ENCODE measurements at regions not wholly inside any gene's neighbourhood (a gene's known extent, or its start where the extent isn't known, plus 50 kb on each side); places are given as distances from the start of the nearest gene placed in this dataset.
A peak's percentile ranks its signal among the peaks of the same experiment; 100 is the strongest.

GRCh38 chr1:21341517-21342078 lies 51.3 kb upstream of the ECE1 start:
- H3K27me3 ChIP-seq (ENCODE audit: low read length): no peaks in the 10 kb centered on the region
- no peaks in the 10 kb centered on the region for H3K9me3 ChIP-seq (ENCODE audit: low read length)
- DNase-seq: no peak
- CTCF ChIA-PET: no interaction called here
- H4K20me1 ChIP-seq (ENCODE audit: low read length): peaks cover 40% of the 10 kb centered on the region; the same call in 1 of the 2 replicates
- no peaks in the 10 kb centered on the region for H3K36me3 ChIP-seq (ENCODE audit: low read depth, low read length)
- no peaks in the 10 kb centered on the region for H3K9me2 ChIP-seq (replicated peaks; ENCODE audit: low read length)
- H2AFZ ChIP-seq (ENCODE audit: low read length): no peak overlapping the region
- no peak overlapping the region for H3K27ac ChIP-seq (ENCODE audit: low read length)
- no peak overlapping the region for H3K9ac ChIP-seq (ENCODE audit: low read length)
- H3K4me2 ChIP-seq (ENCODE audit: low read length): 0 out of 2 replicates have a peak overlapping the region, but pooled peaks have one; percentile 36
- no peak for TF ChIP-seq CTCF (conservative IDR thresholded peaks at IDR 0.05; ENCODE audit: low read depth, low read length)
- TF ChIP-seq EZH2 (IDR thresholded peaks at IDR 0.05; ENCODE audit: low read length, unreplicated experiment): no peak
- no peak for TF ChIP-seq EZH2phosphoT487 (IDR thresholded peaks at IDR 0.05; ENCODE audit: borderline replicate concordance, low read length)
- no peaks in the 10 kb centered on the region for H3F3A ChIP-seq (ENCODE audit: low read length, unreplicated experiment)
- no TSS peak for BruUV-seq (replicated peaks)
- H3K4me1 ChIP-seq (ENCODE audit: insufficient read depth, low read length): peaks cover 73% of the 10 kb centered on the region
- no peak overlapping the region for H3K4me3 ChIP-seq (ENCODE audit: low read length)
- peaks cover 89% of the 10 kb centered on the region for H3K79me2 ChIP-seq (ENCODE audit: low read length)
- intact Hi-C loops (cut with micrococcal nuclease): no loop called here
- no peak for ATAC-seq
- POLR2A ChIA-PET (ENCODE audit: unreplicated experiment): no interaction called here

GRCh38 chr1:21341022-21341421 lies 50.8 kb upstream of the ECE1 start:
- peaks cover 72% of the 10 kb centered on the region for H3K4me1 ChIP-seq (ENCODE audit: insufficient read depth, low read length)
- CTCF ChIA-PET: no interaction called here
- peaks cover 87% of the 10 kb centered on the region for H3K79me2 ChIP-seq (ENCODE audit: low read length)
- no TSS peak for BruUV-seq (replicated peaks)
- TF ChIP-seq EZH2phosphoT487 (IDR thresholded peaks at IDR 0.05; ENCODE audit: borderline replicate concordance, low read length): no peak
- TF ChIP-seq EZH2 (IDR thresholded peaks at IDR 0.05; ENCODE audit: low read length, unreplicated experiment): no peak
- H2AFZ ChIP-seq (ENCODE audit: low read length): no peak overlapping the region
- H3K4me3 ChIP-seq (ENCODE audit: low read length): no peak overlapping the region
- H3K27me3 ChIP-seq (ENCODE audit: low read length): no peaks in the 10 kb centered on the region
- no peak overlapping the region for H3K27ac ChIP-seq (ENCODE audit: low read length)
- DNase-seq (peak; percentile 36), ATAC-seq (no peak)
- no peaks in the 10 kb centered on the region for H3K9me3 ChIP-seq (ENCODE audit: low read length)
- H3K9ac ChIP-seq (ENCODE audit: low read length): no peak overlapping the region
- no peaks in the 10 kb centered on the region for H3K36me3 ChIP-seq (ENCODE audit: low read depth, low read length)
- no peaks in the 10 kb centered on the region for H3F3A ChIP-seq (ENCODE audit: low read length, unreplicated experiment)
- H4K20me1 ChIP-seq (ENCODE audit: low read length): peaks cover 40% of the 10 kb centered on the region; the same call in 1 of the 2 replicates
- H3K4me2 ChIP-seq (ENCODE audit: low read length): peak overlapping the region; percentile 36; the same call in 1 of the 2 replicates
- no peaks in the 10 kb centered on the region for H3K9me2 ChIP-seq (replicated peaks; ENCODE audit: low read length)
- POLR2A ChIA-PET (ENCODE audit: unreplicated experiment): no interaction called here
- intact Hi-C loops (cut with micrococcal nuclease): no loop called here

GRCh38 chr1:21340230-21340945 lies 50.1 kb upstream of the ECE1 start:
- BruUV-seq (replicated peaks): no TSS peak
- intact Hi-C loops (cut with micrococcal nuclease): no loop called here
- Histone ChIP-seq H3K27ac (ENCODE audit: low read length) (no peak overlapping the region), H4K20me1 (ENCODE audit: low read length) (peaks cover 40% of the 10 kb centered on the region; the same call in 1 of the 2 replicates), H3K9me3 (ENCODE audit: low read length) (no peaks in the 10 kb centered on the region), H3K27me3 (ENCODE audit: low read length) (no peaks in the 10 kb centered on the region), H2AFZ (ENCODE audit: low read length) (no peak overlapping the region), H3K36me3 (ENCODE audit: low read depth, low read length) (no peaks in the 10 kb centered on the region), H3F3A (ENCODE audit: low read length, unreplicated experiment) (no peaks in the 10 kb centered on the region), H3K9me2 (replicated peaks; ENCODE audit: low read length) (no peaks in the 10 kb centered on the region), H3K4me2 (ENCODE audit: low read length) (peak overlapping the region; percentile 24; the same call in 1 of the 2 replicates), H3K4me3 (ENCODE audit: low read length) (no peak overlapping the region), H3K4me1 (ENCODE audit: insufficient read depth, low read length) (peaks cover 79% of the 10 kb centered on the region), H3K9ac (ENCODE audit: low read length) (no peak overlapping the region), H3K79me2 (ENCODE audit: low read length) (peaks cover 93% of the 10 kb centered on the region)
- peak; percentile 70 for DNase-seq
- no peak for ATAC-seq
- CTCF ChIA-PET: no interaction called here
- POLR2A ChIA-PET (ENCODE audit: unreplicated experiment): no interaction called here
- TF ChIP-seq EZH2phosphoT487 (IDR thresholded peaks at IDR 0.05; ENCODE audit: borderline replicate concordance, low read length) (no peak), CTCF (conservative IDR thresholded peaks at IDR 0.05; ENCODE audit: low read depth, low read length) (no peak), EZH2 (IDR thresholded peaks at IDR 0.05; ENCODE audit: low read length, unreplicated experiment) (no peak)
